Memory B cell (primary cell): ENCODE measurements at regions not wholly inside any gene's neighbourhood (a gene's known extent, or its start where the extent isn't known, plus 50 kb on each side); places are given as distances from the start of the nearest gene placed in this dataset.

ENCODE experiments used
- ATAC-seq: fragments of 150-1000 bp; cut with Tn5 transposase; 2 replicates; pipeline ENCODE4 v1.10.0; 2021; ENCODE audit warnings: low read depth, mild to moderate bottlenecking, moderate library complexity
- DNase-seq, 2 donors: peaks; one replicate each; pipeline ENCODE4 v3.0.0; 2022; ENCODE audit warnings: low spot score in 2 of 2
- H3K27ac Mint-ChIP-seq: one replicate; pipeline ENCODE4 v1.8.0; 2022; ENCODE audit warnings: mild to moderate bottlenecking, moderate library complexity, mixed read lengths
- H3K27me3 Mint-ChIP-seq: one replicate; pipeline ENCODE4 v1.8.0; 2022; ENCODE audit warnings: mixed read lengths
- H3K36me3 Mint-ChIP-seq: one replicate; pipeline ENCODE4 v1.8.0; 2022; ENCODE audit warnings: mild to moderate bottlenecking, mixed read lengths
- H3K4me1 Mint-ChIP-seq: one replicate; pipeline ENCODE4 v1.8.0; 2022; ENCODE audit warnings: mixed read lengths
- H3K4me3 Mint-ChIP-seq: one replicate; pipeline ENCODE4 v1.8.0; 2022; ENCODE audit warnings: mild to moderate bottlenecking, moderate library complexity, mixed read lengths
- H3K9me3 Mint-ChIP-seq: one replicate; pipeline ENCODE4 v1.8.0; 2022; ENCODE audit warnings: mixed read lengths

DNA sequence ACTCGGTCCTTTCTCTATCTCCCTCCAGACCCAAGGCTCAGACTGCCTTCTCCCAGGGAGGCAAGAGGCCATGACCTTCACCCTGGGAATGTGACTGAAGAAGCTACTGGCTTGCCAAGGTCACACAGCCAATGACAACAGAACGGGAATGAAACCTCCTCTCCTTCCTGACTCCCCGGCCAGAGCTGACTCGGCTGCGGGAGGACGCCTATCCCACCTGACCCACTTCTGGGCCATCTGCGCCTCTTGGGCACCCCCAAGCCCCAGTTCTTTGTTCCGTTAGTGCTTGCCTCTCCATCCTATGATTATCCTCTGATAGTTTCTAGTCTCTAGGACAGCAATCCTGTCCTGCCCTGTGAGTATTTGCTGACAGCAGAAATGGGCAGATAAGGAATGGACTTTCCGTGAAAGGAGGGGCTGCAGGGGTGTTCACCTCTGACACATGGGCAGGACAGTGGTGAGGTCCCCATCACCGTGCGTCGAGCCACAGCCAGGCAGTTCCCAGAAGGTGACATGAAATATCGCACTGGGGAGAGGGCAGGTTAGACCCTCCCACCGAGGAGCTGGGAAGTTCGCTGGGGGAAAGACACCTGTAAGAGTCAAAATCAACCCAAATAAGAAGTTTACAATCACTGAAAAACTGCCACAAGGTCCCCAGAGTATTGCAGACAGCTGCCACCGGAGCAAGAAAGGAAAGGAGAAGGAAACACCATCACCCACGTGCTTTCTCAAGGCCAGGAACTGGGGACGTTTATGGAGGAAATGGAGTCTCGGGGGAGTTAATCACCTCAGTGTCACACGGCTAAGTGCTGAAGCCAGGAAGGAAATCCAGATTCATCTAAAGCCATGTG is 63.0 kb downstream of the INSIG1 start:
- H3K27me3 Mint-ChIP-seq: peaks cover 24% of the 10 kb centered on the region
- ATAC-seq (peak; percentile 70), DNase-seq (no peak)
- H3K4me3 Mint-ChIP-seq: peak overlapping the region; percentile 30
- H3K9me3 Mint-ChIP-seq: no peaks in the 10 kb centered on the region
- peaks cover 1% of the 10 kb centered on the region for H3K36me3 Mint-ChIP-seq
- peaks cover 40% of the 10 kb centered on the region for H3K4me1 Mint-ChIP-seq
- peak overlapping the region; percentile 28 for H3K27ac Mint-ChIP-seq

DNA sequence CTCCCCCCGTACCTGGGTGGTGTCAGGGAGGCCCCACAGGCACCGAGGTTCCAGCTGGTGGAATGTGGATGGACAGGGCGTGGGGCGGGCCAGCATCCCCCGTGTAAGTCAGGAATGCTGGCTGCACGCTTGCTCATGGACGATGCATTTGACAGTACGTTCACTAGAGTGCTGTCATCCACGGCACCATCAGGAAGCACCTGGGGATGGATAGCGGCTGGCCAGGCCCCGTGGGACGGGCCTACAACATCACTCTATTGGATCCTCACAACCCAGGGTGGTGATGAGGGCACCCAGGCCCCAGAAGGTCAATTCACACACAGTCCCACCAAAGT is 63.6 kb downstream of the INSIG1 start:
- Mint-ChIP-seq H3K36me3 (peaks cover 1% of the 10 kb centered on the region), H3K9me3 (no peaks in the 10 kb centered on the region), H3K4me3 (peak overlapping the region; percentile 30), H3K27ac (no peak overlapping the region), H3K4me1 (peaks cover 40% of the 10 kb centered on the region), H3K27me3 (peaks cover 22% of the 10 kb centered on the region)
- no peak for DNase-seq
- ATAC-seq: peak; percentile 16

DNA sequence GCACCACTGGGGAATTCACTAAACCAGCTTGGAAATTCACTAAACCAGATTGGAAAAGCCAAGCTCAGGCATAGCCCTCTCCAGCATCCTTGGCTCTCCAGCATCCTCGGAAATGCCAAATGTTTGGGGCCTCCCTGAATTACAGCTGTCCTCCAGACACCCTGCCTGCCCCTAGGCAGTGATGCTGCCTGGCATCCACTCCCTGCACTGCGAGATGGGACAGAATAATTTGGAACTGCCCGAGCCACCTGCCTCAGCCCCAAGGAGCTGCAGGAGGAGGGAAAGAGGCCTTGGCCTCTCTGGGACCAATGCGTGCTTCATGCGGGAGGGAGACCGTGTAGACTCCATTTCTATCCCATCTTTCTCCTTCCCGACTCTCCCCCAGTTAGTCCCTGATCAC is 64.3 kb downstream of the INSIG1 start:
- Mint-ChIP-seq H3K36me3 (peaks cover 1% of the 10 kb centered on the region), H3K27me3 (peaks cover 21% of the 10 kb centered on the region), H3K4me3 (no peak overlapping the region), H3K4me1 (peaks cover 39% of the 10 kb centered on the region), H3K9me3 (no peaks in the 10 kb centered on the region), H3K27ac (no peak overlapping the region)
- no peak for ATAC-seq
- no peak for DNase-seq

DNA sequence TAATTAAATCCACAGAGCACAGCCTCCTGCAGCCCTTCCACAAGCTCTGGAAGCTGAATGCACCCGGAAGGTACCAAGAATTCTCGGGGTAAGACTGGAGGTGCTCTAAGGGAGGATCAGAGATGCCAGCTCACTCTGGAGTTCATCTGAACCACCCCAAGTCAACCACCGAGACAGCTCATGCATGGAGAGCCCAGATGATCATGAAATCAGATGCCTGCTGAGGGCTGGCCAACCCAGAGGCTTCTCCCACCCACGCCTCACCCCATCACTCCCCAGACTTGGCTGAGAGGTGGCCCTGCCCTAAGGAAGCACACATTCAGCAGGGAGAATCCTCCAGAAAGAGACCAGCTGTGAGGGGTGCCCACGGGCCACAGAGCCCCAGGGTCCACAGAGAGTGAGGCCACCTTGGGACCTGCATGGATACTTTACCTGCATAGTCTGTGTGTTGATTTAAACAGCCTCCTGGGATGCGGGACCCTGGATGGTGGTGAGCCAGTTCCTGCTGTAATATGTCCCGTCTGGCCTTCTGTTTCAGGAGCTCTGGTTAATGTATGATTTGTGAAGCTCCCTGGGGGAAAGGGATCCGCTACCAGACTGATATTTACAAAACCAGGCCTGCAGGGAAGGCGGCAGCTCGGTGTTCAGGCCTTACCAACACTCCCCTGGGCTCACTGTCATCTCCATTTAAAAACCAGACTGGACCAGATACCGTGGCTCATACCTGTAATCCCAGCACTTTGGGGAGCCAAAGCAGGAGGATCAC is 64.9 kb downstream of the INSIG1 start:
- peaks cover 17% of the 10 kb centered on the region for H3K27me3 Mint-ChIP-seq
- DNase-seq (no peak), ATAC-seq (no peak)
- H3K4me3 Mint-ChIP-seq: no peak overlapping the region
- peaks cover 38% of the 10 kb centered on the region for H3K4me1 Mint-ChIP-seq
- peaks cover 1% of the 10 kb centered on the region for H3K36me3 Mint-ChIP-seq
- no peak overlapping the region for H3K27ac Mint-ChIP-seq
- H3K9me3 Mint-ChIP-seq: no peaks in the 10 kb centered on the region

DNA sequence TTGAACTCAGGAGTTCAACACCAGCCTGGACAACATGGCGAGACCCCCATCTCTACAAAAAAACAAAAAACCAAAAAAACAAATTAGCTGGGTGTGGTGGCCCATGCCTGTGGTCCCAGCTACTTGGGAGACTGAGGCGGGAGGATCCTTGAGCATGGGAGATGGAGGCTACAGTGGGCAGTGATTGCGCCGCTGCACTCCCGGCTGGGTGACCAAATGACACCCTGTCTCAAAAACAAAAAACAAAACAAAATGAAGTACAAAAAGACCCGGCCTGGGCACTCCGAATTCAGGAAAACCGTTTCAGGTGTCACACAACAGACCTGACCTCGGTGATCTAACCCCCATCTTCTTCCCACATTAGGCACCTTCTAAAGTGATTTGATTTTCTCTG is 65.5 kb downstream of the INSIG1 start:
- Mint-ChIP-seq H3K4me3 (no peak overlapping the region), H3K4me1 (peaks cover 35% of the 10 kb centered on the region), H3K9me3 (no peaks in the 10 kb centered on the region), H3K36me3 (peaks cover 1% of the 10 kb centered on the region), H3K27ac (no peak overlapping the region), H3K27me3 (peaks cover 13% of the 10 kb centered on the region)
- ATAC-seq (no peak), DNase-seq (no peak)

DNA sequence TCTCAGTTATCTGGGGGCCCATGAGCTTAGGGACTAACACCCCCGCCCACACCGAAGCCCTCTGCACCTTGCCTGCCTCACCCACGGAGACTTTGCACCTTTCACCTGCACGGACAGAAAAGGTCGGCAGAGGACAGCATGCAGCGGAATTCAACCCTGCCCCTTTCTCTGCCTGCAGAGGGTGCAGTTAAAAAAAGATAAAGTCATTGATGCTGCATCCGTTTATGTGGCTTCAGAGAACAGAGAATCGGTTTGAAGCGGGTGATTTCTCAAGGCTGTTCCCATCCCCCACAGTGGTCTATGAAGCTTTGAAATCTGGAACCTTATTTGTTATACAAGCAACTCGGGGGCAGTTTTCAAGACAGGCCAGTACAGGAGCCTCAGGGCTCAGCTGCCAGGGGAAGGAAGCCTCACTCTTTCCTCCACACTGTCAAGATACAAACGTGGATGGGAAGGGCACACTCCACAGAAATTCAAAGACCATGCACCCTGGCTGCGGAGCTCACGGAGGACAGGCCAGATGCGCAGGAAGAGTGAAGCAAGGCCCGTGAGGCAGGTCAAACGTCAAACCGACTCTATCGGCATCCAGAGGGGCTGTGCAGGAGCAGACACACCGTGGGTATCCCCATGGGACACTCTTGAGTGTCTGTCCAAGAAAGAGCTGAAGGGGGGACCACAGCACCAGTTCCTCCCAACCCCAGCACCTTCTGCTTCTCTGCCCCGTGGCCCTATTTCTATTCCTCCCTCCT is 66.3 kb downstream of the INSIG1 start:
- DNase-seq (no peak), ATAC-seq (peak; percentile 55)
- no peaks in the 10 kb centered on the region for H3K9me3 Mint-ChIP-seq
- H3K27ac Mint-ChIP-seq: no peak overlapping the region
- peaks cover 17% of the 10 kb centered on the region for H3K27me3 Mint-ChIP-seq
- H3K4me3 Mint-ChIP-seq: no peak overlapping the region
- H3K4me1 Mint-ChIP-seq: peaks cover 36% of the 10 kb centered on the region
- peaks cover 3% of the 10 kb centered on the region for H3K36me3 Mint-ChIP-seq

DNA sequence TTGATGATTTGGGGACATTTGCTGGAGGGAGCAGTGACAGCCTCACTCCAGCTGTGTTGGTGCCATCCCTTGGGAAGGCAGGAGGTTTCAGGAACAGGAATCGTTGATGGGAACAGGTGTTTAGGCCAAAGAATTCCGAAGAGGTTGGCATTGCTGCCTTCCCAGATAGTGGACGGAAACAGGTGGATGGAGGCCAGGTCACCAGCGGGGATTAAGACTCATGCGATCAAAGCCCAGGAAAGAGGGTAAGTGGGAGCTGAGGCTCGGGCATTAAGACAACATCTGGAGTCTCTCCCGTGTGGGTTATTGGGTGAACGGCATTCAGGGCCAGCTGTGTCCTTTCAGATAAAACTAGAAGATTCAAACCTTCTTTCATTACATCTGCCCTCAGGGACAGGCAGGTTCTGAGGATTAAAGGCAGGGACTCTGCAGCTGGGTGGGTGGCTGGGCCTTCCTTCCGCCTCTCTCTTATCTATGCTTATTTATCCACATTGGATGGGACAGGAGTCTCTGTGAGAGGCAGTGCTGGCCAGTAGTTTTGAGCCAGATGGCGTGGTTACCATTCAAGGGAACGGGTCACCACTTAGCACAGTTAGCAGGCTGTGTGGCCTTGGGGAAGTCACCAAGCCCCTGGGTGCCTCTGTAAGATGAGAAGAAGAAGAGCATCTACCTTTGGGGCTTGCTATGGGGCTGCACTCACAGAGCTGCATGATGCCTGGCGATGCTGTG is 67.6 kb downstream of the INSIG1 start:
- Mint-ChIP-seq H3K4me3 (no peak overlapping the region), H3K36me3 (peaks cover 2% of the 10 kb centered on the region), H3K4me1 (peaks cover 29% of the 10 kb centered on the region), H3K27me3 (peaks cover 12% of the 10 kb centered on the region), H3K27ac (no peak overlapping the region), H3K9me3 (no peaks in the 10 kb centered on the region)
- ATAC-seq (no peak), DNase-seq (no peak)

DNA sequence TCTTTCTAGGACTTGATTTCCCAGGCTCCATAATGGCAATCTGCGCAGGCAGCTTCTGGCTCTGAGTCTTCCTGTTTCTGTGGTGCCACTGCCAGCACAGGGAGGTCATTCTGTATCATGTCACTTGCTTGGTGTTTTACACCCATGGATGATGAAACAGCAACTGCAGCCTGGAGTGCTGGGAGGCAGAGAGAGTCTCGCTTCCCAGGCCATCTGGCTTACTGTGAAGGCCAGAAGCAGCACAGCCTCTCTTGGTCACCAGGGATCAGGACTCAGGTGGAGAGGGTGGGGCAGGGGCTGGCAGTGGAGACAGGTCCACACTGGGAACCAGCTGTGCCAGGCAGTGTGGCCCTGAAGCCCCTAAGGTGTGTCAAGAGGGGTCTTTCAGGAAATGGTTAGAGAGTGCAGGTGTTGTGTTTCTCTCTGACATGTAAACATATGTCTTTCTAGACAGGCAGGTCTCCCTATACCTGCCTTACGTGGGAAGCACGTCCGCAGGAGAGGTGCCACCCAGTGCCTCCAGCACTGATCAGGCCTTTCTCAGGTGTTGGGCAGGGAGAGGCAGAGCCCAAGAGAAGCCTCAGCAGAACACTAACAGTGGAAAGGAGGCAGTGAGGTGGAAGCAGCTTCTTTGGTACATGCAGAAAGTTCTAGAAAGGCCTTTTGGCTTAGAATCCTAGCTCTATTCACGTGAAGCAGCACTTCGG is 71.4 kb downstream of the INSIG1 start:
- peaks cover 18% of the 10 kb centered on the region for H3K4me1 Mint-ChIP-seq
- peaks cover 2% of the 10 kb centered on the region for H3K36me3 Mint-ChIP-seq
- no peak overlapping the region for H3K4me3 Mint-ChIP-seq
- ATAC-seq (no peak), DNase-seq (no peak)
- H3K27me3 Mint-ChIP-seq: peaks cover 21% of the 10 kb centered on the region
- no peaks in the 10 kb centered on the region for H3K9me3 Mint-ChIP-seq
- no peak overlapping the region for H3K27ac Mint-ChIP-seq

DNA sequence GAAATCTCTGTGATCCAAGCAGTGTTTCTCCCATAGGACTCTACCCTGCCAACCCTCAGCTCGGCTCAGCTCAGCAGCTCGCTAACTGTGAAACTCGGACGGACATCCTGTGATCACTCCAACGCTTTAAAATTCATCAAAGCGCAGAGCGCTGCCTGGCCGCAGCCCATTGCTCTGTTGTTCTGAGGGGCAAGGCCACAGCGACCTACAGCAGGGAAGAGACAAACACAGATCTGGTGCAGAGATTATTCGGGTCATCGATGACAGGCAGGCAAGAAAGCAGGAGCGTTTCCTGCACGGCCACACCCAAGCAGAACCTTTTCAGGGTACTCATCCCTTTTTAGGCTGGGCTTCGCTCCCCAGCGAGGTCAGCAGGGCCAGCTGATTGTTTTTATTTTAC is 72.1 kb downstream of the INSIG1 start:
- DNase-seq: no peak
- Mint-ChIP-seq H3K9me3 (no peaks in the 10 kb centered on the region), H3K4me1 (peaks cover 14% of the 10 kb centered on the region), H3K27ac (no peak overlapping the region), H3K4me3 (no peak overlapping the region), H3K36me3 (peaks cover 2% of the 10 kb centered on the region), H3K27me3 (peaks cover 21% of the 10 kb centered on the region)
- no peak for ATAC-seq

DNA sequence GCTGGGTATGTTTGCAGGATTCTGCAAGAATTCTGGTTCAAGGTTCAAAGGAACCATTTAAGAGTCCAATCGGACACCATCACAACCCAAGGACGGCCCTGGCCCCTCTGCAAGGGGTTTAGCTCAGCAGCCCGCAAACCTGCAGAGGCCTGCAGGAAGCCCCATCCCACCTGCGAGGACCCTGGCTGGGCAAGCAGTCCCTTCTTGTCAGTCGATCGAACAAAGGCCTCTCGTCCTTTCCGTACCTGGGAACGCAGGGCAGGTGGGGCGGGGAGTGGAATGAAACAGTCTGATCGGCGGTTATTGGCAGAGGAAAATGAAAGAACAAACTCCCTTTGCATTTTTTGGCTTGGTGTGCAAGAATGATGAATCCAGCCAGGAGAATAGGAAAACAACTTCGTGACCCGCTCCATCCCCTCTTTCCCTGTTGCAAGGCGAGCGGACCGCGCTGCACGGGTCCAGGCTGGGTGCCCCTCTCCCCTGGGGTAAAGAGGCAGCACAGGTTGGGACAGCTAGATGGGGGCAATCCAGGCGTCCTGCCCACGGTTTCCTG is 73.7 kb downstream of the INSIG1 start:
- peaks cover 20% of the 10 kb centered on the region for H3K4me1 Mint-ChIP-seq
- no peaks in the 10 kb centered on the region for H3K9me3 Mint-ChIP-seq
- no peak overlapping the region for H3K4me3 Mint-ChIP-seq

DNA sequence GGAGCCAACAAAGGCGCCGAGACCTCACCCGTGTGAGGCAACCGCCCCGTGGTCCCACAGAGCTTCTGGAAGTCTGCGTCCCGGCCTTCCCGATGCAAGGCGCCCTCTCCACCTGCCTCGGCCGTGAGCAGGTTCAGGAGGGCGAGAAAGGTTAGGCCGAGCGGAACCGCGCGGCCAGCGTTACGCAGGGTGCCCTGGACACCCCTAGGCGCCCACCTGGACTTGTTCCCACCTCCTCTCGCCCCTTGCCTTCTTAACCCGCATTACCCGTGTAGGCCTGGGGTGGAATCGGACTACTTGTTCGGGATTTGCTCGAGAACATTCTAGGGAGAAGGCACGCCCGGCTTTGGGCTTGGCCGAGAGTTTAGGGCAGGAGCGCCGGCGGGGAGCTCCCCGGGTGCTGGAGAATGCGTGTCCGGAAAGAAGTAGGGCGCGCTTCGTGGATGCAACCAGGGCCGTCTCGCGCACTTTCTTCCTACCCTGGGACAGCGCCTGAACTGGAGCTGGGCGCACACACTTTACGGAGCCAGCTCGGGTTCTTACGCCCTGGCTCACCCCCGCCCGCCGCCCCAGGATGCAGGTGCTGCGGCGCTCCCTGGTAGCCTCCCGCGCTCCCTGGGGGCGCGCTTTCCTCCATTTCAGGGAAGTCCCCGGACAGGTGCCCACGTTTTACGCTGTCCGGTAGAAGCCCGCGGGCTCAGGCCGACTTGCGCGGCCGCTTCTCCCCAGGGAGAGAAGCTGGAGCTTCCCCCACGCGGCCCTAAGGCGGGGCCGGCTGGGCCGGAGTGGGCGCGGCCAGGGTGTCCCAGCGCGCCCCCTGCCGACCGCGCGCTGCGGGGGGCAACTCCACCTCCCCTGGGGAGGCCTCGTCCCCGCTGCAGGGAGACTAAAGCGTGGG is 74.5 kb downstream of the INSIG1 start:
- Mint-ChIP-seq H3K36me3 (peaks cover 2% of the 10 kb centered on the region), H3K27ac (no peak overlapping the region), H3K27me3 (peaks cover 31% of the 10 kb centered on the region), H3K4me1 (peaks cover 20% of the 10 kb centered on the region), H3K4me3 (peak overlapping the region; percentile 88), H3K9me3 (no peaks in the 10 kb centered on the region)
- ATAC-seq (peak; percentile 61), DNase-seq (peak in 1 of 2 donors; percentile 41)

More for the DNA sequence above, 73.7 kb downstream of the INSIG1 start:
- ATAC-seq (no peak), DNase-seq (no peak)
- Mint-ChIP-seq H3K27me3 (peaks cover 31% of the 10 kb centered on the region), H3K27ac (no peak overlapping the region), H3K36me3 (peaks cover 2% of the 10 kb centered on the region)

DNA sequence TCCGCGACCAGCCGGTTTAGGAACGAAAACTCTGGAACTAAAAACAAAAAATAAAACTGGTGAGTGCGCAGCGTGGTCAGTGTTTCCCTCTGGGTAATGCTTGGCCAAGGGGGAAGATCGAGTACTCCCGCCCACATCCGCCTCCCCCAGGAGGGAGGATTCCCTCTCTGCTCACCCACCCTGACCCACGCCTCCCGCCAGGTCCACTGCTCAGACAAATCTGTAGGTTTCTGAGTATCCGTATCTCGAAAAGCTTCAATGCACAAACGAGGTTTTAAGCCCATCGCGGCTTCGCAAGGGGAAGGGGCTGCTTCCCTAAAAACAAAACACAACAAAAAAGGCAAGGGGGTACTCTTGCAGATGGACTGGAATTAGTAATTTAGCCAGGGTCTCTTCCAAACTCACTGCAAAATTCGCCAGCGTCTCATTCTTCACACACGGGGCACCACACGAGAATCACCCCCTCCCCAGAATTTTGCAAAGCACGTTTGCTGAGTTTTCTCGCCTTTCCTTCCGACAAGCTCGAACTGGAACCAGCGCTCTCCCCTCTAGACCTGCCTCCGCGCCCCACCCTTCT is 75.2 kb downstream of the INSIG1 start:
- H3K9me3 Mint-ChIP-seq: no peaks in the 10 kb centered on the region
- H3K4me3 Mint-ChIP-seq: peak overlapping the region; percentile 88
- H3K27ac Mint-ChIP-seq: no peak overlapping the region
- peaks cover 34% of the 10 kb centered on the region for H3K27me3 Mint-ChIP-seq
- H3K4me1 Mint-ChIP-seq: peaks cover 20% of the 10 kb centered on the region
- peaks cover 2% of the 10 kb centered on the region for H3K36me3 Mint-ChIP-seq
- DNase-seq: no peak
- peak; percentile 10 for ATAC-seq
